ENCODE measurements at regions not wholly inside any gene's neighbourhood (a gene's known extent, or its start where the extent isn't known, plus 50 kb on each side); places are given as distances from the start of the nearest gene placed in this dataset.

GRCh38 chr12:39240587-39240986, 202.3 kb downstream of the KIF21A start:
- no peaks in the 10 kb centered on the region for H3K27me3 Mint-ChIP-seq (ENCODE audit: unreplicated experiment)
- no peaks in the 10 kb centered on the region for H3K9me3 Mint-ChIP-seq (ENCODE audit: unreplicated experiment)
- TF ChIP-seq, protein P1, sequence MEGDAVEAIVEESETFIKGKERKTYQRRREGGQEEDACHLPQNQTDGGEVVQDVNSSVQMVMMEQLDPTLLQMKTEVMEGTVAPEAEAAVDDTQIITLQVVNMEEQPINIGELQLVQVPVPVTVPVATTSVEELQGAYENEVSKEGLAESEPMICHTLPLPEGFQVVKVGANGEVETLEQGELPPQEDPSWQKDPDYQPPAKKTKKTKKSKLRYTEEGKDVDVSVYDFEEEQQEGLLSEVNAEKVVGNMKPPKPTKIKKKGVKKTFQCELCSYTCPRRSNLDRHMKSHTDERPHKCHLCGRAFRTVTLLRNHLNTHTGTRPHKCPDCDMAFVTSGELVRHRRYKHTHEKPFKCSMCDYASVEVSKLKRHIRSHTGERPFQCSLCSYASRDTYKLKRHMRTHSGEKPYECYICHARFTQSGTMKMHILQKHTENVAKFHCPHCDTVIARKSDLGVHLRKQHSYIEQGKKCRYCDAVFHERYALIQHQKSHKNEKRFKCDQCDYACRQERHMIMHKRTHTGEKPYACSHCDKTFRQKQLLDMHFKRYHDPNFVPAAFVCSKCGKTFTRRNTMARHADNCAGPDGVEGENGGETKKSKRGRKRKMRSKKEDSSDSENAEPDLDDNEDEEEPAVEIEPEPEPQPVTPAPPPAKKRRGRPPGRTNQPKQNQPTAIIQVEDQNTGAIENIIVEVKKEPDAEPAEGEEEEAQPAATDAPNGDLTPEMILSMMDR (IDR thresholded peaks at IDR 0.05; ENCODE audit: partially characterized antibody, unreplicated experiment): no peak
- no peak overlapping the region for H3K27ac Mint-ChIP-seq (ENCODE audit: unreplicated experiment)
- no peaks in the 10 kb centered on the region for H3K36me3 Mint-ChIP-seq (ENCODE audit: unreplicated experiment)
- no peak overlapping the region for H3K4me3 Mint-ChIP-seq (ENCODE audit: unreplicated experiment)
- no peak for DNase-seq
- no peaks in the 10 kb centered on the region for H3K4me1 Mint-ChIP-seq (ENCODE audit: low read depth, unreplicated experiment)

DNA sequence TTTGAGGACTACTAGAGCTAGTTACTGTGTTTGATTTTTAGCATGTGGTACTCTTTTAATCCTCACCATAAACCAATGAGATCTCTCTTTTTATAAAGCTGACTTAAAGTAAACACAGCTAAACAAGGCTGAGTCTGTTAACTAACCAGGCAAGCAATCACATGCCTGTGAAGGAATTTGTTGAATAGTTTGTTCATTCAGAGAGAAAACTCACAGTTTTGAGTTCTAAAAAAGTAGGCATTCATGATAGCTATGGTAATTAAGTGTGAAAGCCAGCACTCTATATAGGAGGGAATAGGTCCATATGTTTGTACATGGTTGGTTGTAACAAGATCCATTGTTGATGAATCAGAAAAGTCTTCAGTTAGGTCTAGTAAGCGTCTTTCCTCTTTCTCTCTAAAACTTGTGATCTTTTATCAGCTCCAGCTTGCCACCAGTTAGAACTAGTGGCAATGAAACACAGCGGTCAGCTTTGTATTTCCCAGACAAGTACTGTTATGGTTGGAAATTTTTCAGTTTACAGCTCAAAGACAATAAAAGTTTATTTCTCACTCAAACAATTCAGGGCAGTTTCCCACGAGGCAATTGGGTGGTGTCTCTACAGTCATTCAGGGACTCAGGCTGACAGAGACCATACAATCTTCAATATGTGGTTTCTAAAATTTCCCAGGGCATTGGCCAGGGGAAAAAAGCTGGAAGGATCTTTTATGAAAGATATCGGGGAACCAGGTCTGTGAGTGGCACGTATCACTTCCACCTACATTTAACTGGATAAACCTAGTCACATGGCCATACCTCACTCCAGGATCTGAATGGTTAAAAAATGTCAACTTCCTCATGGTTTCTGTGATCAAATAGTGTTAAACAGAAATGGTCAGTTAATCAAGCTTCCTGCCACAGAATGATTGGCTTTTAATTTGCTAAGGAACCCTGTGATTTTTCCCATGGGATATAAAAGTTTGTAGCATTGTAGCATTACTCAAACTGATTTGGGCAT, 203.1 kb downstream of the KIF21A start:
- H3K9me3 Mint-ChIP-seq (ENCODE audit: unreplicated experiment): no peaks in the 10 kb centered on the region
- H3K4me3 Mint-ChIP-seq (ENCODE audit: unreplicated experiment): no peak overlapping the region

GRCh38 chr12:39237004-39237403, 205.9 kb downstream of the KIF21A start:
- Mint-ChIP-seq H3K4me3 (ENCODE audit: unreplicated experiment) (no peak overlapping the region), H3K9me3 (ENCODE audit: unreplicated experiment) (no peaks in the 10 kb centered on the region), H3K36me3 (ENCODE audit: unreplicated experiment) (no peaks in the 10 kb centered on the region), H3K4me1 (ENCODE audit: low read depth, unreplicated experiment) (no peaks in the 10 kb centered on the region), H3K27me3 (ENCODE audit: unreplicated experiment) (no peaks in the 10 kb centered on the region), H3K27ac (ENCODE audit: unreplicated experiment) (no peak overlapping the region)
- no peak for DNase-seq
- TF ChIP-seq, protein P1 (IDR thresholded peaks at IDR 0.05; ENCODE audit: partially characterized antibody, unreplicated experiment): no peak

More for the DNA sequence above, 203.1 kb downstream of the KIF21A start:
- Mint-ChIP-seq H3K27ac (ENCODE audit: unreplicated experiment) (no peak overlapping the region), H3K36me3 (ENCODE audit: unreplicated experiment) (no peaks in the 10 kb centered on the region), H3K27me3 (ENCODE audit: unreplicated experiment) (no peaks in the 10 kb centered on the region), H3K4me1 (ENCODE audit: low read depth, unreplicated experiment) (no peaks in the 10 kb centered on the region)
- TF ChIP-seq, protein P1 (IDR thresholded peaks at IDR 0.05; ENCODE audit: partially characterized antibody, unreplicated experiment): no peak
- DNase-seq: no peak

- TF ChIP-seq, protein P1 (IDR thresholded peaks at IDR 0.05; ENCODE audit: partially characterized antibody, unreplicated experiment): no peak
Measured at GRCh38 chr12:39235990-39236767, 206.7 kb downstream of the KIF21A start.

More at GRCh38 chr12:39235990-39236767, 206.7 kb downstream of the KIF21A start:
- H3K27ac Mint-ChIP-seq (ENCODE audit: unreplicated experiment): no peak overlapping the region
- H3K9me3 Mint-ChIP-seq (ENCODE audit: unreplicated experiment): no peaks in the 10 kb centered on the region
- DNase-seq: no peak
- H3K36me3 Mint-ChIP-seq (ENCODE audit: unreplicated experiment): no peaks in the 10 kb centered on the region
- no peak overlapping the region for H3K4me3 Mint-ChIP-seq (ENCODE audit: unreplicated experiment)
- no peaks in the 10 kb centered on the region for H3K27me3 Mint-ChIP-seq (ENCODE audit: unreplicated experiment)
- no peaks in the 10 kb centered on the region for H3K4me1 Mint-ChIP-seq (ENCODE audit: low read depth, unreplicated experiment)

Measured in glutamatergic neuron (in vitro differentiated cells).